ENCODE measurements at regions not wholly inside any gene's neighbourhood (a gene's known extent, or its start where the extent isn't known, plus 50 kb on each side); places are given as distances from the start of the nearest gene placed in this dataset.

GRCh38 chr3:106398891-106399600 is 530.2 kb upstream of the CBLB start:
- TF ChIP-seq CTCF (IDR thresholded peaks at IDR 0.05) (no peak), POLR2A (IDR thresholded peaks at IDR 0.05) (no peak)
